GM12873 (cell line): ENCODE measurements at regions not wholly inside any gene's neighbourhood (a gene's known extent, or its start where the extent isn't known, plus 50 kb on each side); places are given as distances from the start of the nearest gene placed in this dataset.

ENCODE experiments used
- CTCF ChIP-seq: IDR thresholded peaks from 2 replicates; pipeline ENCODE4 v1.5.1; 2012; ENCODE audit warnings: low read depth, mild to moderate bottlenecking, moderate library complexity, low read length, control low read depth; ENCODE audit not compliant: insufficient read depth; ENCODE audit errors: missing control alignments

GRCh38 chr6:53446151-53446550 is 97.4 kb upstream of the ELOVL5 start:
- TF ChIP-seq CTCF = no peak

- no peak for TF ChIP-seq CTCF
These were observed 93.0 kb upstream of the ELOVL5 start for GRCh38 chr6:53441761-53442160.

- TF ChIP-seq CTCF = no peak
These were observed 92.3 kb upstream of the ELOVL5 start for GRCh38 chr6:53441035-53441493.

- no peak for TF ChIP-seq CTCF
These were observed 91.7 kb upstream of the ELOVL5 start for GRCh38 chr6:53440336-53440945.

GRCh38 chr6:53439556-53439955 is 90.8 kb upstream of the ELOVL5 start:
- no peak for TF ChIP-seq CTCF

GRCh38 chr6:53437557-53438202 is 88.9 kb upstream of the ELOVL5 start:
- peak; percentile 63 for TF ChIP-seq CTCF

GRCh38 chr6:53436526-53437303 is 88.0 kb upstream of the ELOVL5 start:
- TF ChIP-seq CTCF = no peak
